NCI-H2227 (cell line): ENCODE measurements at regions not wholly inside any gene's neighbourhood (a gene's known extent, or its start where the extent isn't known, plus 50 kb on each side); places are given as distances from the start of the nearest gene placed in this dataset.

Source experiments
- DNase-seq: peaks from one replicate; lab custom pipeline; 2025; ENCODE audit not compliant: unreplicated experiment; lab: John Stamatoyannopoulos, UW

GRCh38 chr4:156503119-156503518 lies 468.5 kb downstream of the PDGFC start:
- no peak for DNase-seq

- no peak for DNase-seq
Measured at GRCh38 chr4:156501962-156502361, 469.6 kb downstream of the PDGFC start.

- no peak for DNase-seq
Measured at GRCh38 chr4:156499684-156500083, 471.9 kb downstream of the PDGFC start.

DNA sequence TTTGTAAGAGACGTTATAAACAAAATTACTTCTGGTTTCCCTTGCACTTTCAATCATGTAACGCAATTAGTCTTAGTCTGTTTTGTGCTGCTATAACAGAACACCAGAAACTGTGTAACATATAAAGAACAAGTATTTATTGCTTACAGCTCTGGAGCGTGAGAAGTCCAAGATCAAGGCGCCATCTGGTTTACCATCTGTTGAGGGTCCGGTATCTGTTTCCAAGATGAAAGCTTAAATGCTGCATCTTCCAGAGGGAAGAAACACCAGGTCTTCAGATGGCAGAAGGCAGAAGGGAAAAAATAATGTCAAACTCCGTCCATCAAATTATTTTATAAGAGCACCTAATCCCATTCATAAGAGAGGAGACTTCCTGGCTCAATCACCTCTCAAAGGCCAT lies 474.1 kb downstream of the PDGFC start:
- no peak for DNase-seq

DNA sequence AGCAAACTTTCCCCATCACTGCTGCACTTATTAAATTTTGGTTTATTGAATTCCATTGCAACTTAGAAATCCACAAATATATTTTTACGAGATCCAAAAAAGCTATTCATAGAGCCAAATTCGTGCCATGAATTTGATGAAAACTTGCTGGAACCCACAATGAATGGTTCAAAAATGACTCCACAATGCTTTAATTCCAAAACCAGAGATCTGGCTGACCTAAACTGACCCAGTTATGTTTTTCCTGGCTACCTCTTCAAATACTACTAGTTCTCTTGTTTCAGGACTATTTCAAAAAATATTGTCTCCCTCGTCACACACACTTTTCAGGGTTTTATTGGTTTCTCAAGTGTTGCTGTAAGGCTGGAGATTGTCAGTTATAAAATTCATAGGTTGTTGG lies 474.8 kb downstream of the PDGFC start:
- no peak for DNase-seq

DNA sequence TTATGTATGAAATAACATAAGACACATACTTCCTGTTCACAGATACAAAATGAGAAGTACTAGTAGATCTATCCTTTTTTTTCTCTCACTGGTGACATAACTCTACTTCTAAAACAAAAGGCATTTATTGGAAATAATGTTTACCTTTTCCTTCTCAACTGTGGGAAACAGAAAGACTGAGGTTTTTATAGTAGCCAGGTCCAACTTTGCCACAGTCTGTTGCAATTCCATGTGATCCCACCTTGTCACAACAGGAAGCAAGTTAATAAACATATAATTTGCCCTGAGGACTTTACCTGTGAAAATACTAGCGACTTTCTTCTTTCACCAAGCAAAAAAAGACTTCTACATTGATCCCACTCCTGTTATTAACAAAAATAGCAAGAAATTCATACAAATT lies 475.8 kb downstream of the PDGFC start:
- DNase-seq: no peak

GRCh38 chr4:156495091-156495490 lies 476.5 kb downstream of the PDGFC start:
- no peak for DNase-seq

DNA sequence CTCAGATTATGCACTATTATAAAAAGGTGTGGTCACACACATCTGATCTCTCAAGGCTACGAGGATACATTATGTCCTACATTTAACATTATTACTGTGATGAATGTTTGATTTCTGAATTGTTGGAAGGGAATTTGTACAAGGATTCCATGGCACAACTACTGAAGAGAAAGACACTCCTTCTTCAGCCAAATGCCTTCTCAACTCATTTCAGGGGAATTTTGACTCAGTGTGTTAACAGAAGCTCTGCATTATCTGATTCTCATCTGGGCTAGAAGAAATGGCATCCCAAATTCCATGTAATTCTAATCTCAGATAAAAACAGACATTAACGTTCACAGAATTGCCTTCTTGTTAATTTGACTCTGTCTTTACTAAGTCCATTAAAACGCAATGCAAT lies 477.7 kb downstream of the PDGFC start:
- no peak for DNase-seq

DNA sequence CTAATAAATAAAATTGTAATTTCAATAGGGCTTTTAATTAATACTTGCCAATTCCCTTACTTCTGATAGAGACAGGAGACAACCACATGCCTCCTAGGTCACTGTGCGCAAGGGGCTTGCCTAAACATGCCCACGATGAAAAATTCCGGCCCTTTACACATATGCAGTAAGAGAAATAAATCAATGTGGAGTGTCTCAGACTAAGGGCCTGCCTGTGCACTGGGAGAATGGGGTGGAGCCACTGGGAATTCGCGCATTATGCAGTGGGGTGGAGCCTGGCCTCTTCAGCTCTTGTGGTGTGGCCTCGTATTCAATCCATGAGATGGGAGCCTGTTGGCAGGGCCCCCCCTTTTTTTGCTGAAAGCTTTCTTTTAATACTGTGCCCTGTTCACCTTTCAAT lies 484.5 kb downstream of the PDGFC start:
- DNase-seq: no peak

- DNase-seq: no peak
Measured at GRCh38 chr4:156481845-156482244, 489.8 kb downstream of the PDGFC start.

DNA sequence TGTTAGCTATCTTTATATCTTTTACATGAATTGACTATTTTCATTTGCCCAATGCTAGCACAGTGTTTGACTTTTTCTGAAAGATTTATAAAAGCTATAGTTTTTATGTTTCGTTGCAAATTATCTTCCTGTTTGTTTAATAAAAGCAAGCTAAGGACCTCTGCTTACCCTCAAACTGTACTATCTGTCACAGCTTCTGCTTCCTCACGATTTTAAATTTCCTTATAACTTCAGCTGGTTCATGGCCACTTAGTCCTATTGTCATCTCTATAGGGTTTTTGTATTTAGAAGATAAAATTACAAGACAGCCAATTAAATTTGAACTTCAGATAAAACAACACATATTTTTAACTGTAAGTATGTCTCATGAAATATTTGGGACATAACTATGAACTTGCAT lies 494.0 kb downstream of the PDGFC start:
- DNase-seq: no peak

GRCh38 chr4:156476359-156476758 lies 495.2 kb downstream of the PDGFC start:
- no peak for DNase-seq

DNA sequence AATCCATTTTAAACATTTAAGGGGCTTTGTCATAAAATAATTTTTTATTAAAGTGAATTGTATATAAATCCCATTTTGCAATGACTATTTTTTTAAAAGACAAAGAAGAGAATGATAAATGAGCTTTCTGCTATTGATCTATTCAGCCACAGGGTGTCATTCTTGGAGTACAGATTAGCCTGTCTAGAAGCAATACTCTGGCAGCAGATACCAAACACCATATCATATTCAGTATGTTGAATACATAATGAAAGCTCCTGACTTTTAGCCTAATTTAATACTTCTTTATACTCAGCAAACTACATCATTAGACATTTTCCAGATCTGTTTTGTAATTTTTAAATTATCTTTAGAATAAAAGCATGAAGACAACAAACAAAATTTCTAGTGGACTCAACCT lies 496.3 kb downstream of the PDGFC start:
- peak; percentile 24 for DNase-seq

GRCh38 chr4:156473151-156473550 lies 498.4 kb downstream of the PDGFC start:
- DNase-seq: no peak

DNA sequence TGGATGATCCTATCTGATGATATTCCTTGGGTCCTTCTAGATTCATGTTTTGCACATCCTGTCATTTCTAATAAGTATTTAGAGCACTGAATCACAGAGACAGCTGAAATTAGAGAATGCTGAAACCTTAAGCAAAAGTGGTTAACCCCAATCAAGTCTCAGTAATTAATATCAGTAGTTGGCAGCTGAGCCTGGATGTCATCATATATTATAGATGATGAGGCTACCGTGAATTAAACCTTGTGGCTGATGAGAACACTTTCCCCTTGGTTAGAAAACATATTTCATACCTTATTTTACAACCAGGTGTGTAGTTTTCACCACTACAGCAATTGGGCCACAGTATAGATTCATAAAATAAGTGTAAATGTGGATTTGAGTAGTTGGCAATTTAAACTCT lies 499.0 kb downstream of the PDGFC start:
- no peak for DNase-seq

DNA sequence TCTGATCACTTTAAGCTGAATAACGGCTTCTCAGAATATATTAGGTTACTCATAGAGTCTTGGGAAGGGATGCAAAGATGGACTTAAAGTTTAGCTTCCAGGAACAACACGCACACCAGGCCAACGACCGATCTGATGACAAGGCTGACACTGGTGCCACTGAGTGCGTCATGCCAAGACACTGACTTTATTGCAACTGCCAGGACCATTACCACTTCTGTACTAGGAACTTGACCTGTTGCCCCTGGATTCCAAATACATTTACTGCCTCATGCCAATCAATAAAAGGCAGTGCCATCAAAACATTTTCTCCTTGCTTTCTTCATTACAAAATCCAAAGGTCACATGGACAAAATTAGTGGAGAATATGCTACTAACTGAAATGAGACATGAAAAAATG lies 505.9 kb upstream of the CTSO start:
- no peak for DNase-seq

DNA sequence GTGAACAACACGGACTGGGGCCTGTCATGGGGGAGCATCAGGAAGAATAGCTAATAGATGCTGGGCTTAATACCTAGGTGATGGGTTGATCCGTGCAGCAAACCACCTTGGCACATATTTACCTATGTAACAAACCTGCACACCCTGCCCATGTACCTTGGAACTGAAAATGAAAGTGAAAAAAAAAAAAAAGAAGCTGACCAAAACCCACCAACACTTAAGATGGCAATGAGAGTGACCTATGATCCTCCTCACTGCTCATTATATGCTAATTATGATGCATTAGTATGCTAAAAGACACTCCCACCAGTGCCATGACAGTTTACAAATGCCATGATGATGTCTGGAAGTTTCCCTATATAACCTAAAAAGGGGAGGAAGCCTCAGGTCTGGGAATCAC lies 503.2 kb upstream of the CTSO start:
- no peak for DNase-seq

- DNase-seq: peak; percentile 0
Measured at GRCh38 chr4:156443488-156443887, 489.8 kb upstream of the CTSO start.

DNA sequence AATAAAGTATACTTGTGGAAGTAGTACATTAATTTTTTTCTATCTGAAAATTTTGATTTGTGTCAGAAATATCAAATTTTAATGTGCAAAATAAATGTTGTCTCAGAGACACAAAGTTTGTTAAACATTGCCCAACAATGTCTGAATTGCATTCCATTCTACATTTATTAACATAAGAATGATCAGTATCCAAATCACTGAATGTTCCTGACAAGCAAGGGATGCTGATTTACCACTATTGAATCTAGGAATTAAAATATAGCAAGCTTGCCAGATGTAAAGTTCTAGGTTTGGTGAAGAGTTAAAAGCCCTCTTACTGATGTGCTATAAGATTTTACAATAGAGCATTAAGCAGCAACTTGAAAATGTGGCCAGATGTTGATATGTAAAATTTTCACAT lies 489.2 kb upstream of the CTSO start:
- DNase-seq: no peak

GRCh38 chr4:156439576-156440200 lies 486.0 kb upstream of the CTSO start:
- DNase-seq: no peak

GRCh38 chr4:156437666-156438065 lies 484.0 kb upstream of the CTSO start:
- no peak for DNase-seq

- DNase-seq: no peak
Measured at GRCh38 chr4:156422576-156422975, 468.9 kb upstream of the CTSO start.

- DNase-seq: no peak
Measured at GRCh38 chr4:156420623-156421022, 467.0 kb upstream of the CTSO start.
